A549 (cell line): ENCODE measurements at regions not wholly inside any gene's neighbourhood (a gene's known extent, or its start where the extent isn't known, plus 50 kb on each side); places are given as distances from the start of the nearest gene placed in this dataset.

ENCODE experiments used
- JUNB ChIP-seq: fragments of >200 bp; sonication (Bioruptor Twin); formaldehyde crosslinking; IDR thresholded peaks from 2 replicates; pipeline ENCODE4 v1.6.1; 2016
- KDM5A ChIP-seq: fragments of 200-600 bp; sonication (generic); IDR thresholded peaks from 2 replicates; pipeline ENCODE4 v1.6.1; 2016; ENCODE audit warnings: antibody characterized with exemption, mild to moderate bottlenecking
- RFX5 ChIP-seq: fragments of 450-650 bp; IDR thresholded peaks from 2 replicates; pipeline ENCODE4 v1.7.1; 2014; ENCODE audit warnings: antibody characterized with exemption, mild to moderate bottlenecking, moderate library complexity
- TFCP2L1 ChIP-seq: fragments of 250-450 bp; sonication (Bioruptor Pico); IDR thresholded peaks from 2 replicates; pipeline ENCODE4 v1.5.0; 2021; ENCODE audit warnings: mild to moderate bottlenecking
- ZSCAN20 ChIP-seq: fragments of 250-450 bp; sonication (Bioruptor Pico); IDR thresholded peaks from 2 replicates; pipeline ENCODE4 v1.8.0; 2022; ENCODE audit warnings: mild to moderate bottlenecking, moderate library complexity
- TF ChIP-seq, protein P1 (sequence below): fragments of >200 bp; sonication (Bioruptor Twin); formaldehyde crosslinking; IDR thresholded peaks from 3 replicates; pipeline ENCODE4 v1.5.1; 2016
- TF ChIP-seq, protein P2 (sequence below): fragments of 450-650 bp; IDR thresholded peaks from 2 replicates; pipeline ENCODE4 v1.6.1; 2014; ENCODE audit warnings: antibody characterized with exemption

DNA sequence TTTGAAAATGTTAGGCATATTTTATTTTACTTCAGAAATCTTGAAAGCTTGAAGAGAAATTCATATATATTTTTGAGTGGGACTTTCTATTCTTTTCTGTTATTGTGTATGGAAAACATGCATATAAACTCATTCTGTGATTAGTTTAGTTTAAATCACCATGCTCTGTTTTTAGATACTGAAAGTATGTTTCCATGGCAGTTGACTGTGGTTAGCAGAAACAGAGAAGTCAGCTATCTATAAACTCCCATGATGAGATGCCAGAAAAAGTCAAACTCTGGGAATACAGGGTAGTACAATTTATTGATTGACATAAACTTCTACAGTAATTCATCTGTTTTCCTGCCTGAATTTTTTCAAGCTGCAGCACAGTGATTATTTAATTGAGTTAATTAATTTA is 905.3 kb upstream of the VRK2 start:
- TF ChIP-seq, protein P1, sequence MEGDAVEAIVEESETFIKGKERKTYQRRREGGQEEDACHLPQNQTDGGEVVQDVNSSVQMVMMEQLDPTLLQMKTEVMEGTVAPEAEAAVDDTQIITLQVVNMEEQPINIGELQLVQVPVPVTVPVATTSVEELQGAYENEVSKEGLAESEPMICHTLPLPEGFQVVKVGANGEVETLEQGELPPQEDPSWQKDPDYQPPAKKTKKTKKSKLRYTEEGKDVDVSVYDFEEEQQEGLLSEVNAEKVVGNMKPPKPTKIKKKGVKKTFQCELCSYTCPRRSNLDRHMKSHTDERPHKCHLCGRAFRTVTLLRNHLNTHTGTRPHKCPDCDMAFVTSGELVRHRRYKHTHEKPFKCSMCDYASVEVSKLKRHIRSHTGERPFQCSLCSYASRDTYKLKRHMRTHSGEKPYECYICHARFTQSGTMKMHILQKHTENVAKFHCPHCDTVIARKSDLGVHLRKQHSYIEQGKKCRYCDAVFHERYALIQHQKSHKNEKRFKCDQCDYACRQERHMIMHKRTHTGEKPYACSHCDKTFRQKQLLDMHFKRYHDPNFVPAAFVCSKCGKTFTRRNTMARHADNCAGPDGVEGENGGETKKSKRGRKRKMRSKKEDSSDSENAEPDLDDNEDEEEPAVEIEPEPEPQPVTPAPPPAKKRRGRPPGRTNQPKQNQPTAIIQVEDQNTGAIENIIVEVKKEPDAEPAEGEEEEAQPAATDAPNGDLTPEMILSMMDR: no peak
- TF ChIP-seq ZSCAN20: no peak
- TF ChIP-seq, protein P2, sequence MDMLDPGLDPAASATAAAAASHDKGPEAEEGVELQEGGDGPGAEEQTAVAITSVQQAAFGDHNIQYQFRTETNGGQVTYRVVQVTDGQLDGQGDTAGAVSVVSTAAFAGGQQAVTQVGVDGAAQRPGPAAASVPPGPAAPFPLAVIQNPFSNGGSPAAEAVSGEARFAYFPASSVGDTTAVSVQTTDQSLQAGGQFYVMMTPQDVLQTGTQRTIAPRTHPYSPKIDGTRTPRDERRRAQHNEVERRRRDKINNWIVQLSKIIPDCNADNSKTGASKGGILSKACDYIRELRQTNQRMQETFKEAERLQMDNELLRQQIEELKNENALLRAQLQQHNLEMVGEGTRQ: no peak
- no peak for TF ChIP-seq JUNB
- TF ChIP-seq RFX5: no peak
- TF ChIP-seq TFCP2L1 (CRISPR knock-in tag): no peak
- TF ChIP-seq KDM5A: no peak
